HG03064 (cell line): ENCODE measurements at regions not wholly inside any gene's neighbourhood (a gene's known extent, or its start where the extent isn't known, plus 50 kb on each side); places are given as distances from the start of the nearest gene placed in this dataset.
"Not testable (repeated sequence)": the region's sequence is repeated elsewhere in the genome, so short reads cannot be mapped to it uniquely, and the experiment has no call there.

Experiments used
- ATAC-seq: cut with Tn5 transposase; IDR thresholded peaks from one replicate; pipeline ENCODE4 v1.9.1; 2021; ENCODE audit warnings: low read depth; ENCODE audit not compliant: unreplicated experiment

- no peak for ATAC-seq
These were observed 430.9 kb downstream of the BCKDHB start for GRCh38 chr6:80537118-80537972.

- no peak for ATAC-seq
These were observed 429.6 kb downstream of the BCKDHB start for GRCh38 chr6:80535914-80536565.

GRCh38 chr6:80531681-80532619 is 425.5 kb downstream of the BCKDHB start:
- no peak for ATAC-seq

- ATAC-seq: no peak
These were observed 423.6 kb downstream of the BCKDHB start for GRCh38 chr6:80530103-80530502.

- no peak for ATAC-seq
These were observed 421.6 kb downstream of the BCKDHB start for GRCh38 chr6:80528115-80528514.

GRCh38 chr6:80527552-80528052 is 421.1 kb downstream of the BCKDHB start:
- ATAC-seq: no peak

GRCh38 chr6:80523531-80523997 is 417.1 kb downstream of the BCKDHB start:
- no peak for ATAC-seq

GRCh38 chr6:80523010-80523409 is 416.5 kb downstream of the BCKDHB start:
- ATAC-seq: no peak

GRCh38 chr6:80522576-80522975 is 416.1 kb downstream of the BCKDHB start:
- ATAC-seq: no peak

GRCh38 chr6:80519811-80520594 is 413.5 kb downstream of the BCKDHB start:
- no peak for ATAC-seq

- no peak for ATAC-seq
These were observed 411.1 kb downstream of the BCKDHB start for GRCh38 chr6:80517525-80517924.

GRCh38 chr6:80510521-80510920 is 404.1 kb downstream of the BCKDHB start:
- not testable (repeated sequence) for ATAC-seq

GRCh38 chr6:80508885-80509630 is 402.6 kb downstream of the BCKDHB start:
- no peak for ATAC-seq

GRCh38 chr6:80504882-80505281 is 398.4 kb downstream of the BCKDHB start:
- ATAC-seq: no peak

- ATAC-seq: no peak
These were observed 397.2 kb downstream of the BCKDHB start for GRCh38 chr6:80503660-80504059.

- no peak for ATAC-seq
These were observed 396.4 kb downstream of the BCKDHB start for GRCh38 chr6:80502871-80503270.

- ATAC-seq: no peak
These were observed 395.2 kb downstream of the BCKDHB start for GRCh38 chr6:80501636-80502035.

GRCh38 chr6:80497696-80498486 is 391.4 kb downstream of the BCKDHB start:
- ATAC-seq: not testable (repeated sequence)
